H9 (cell line): ENCODE measurements at regions not wholly inside any gene's neighbourhood (a gene's known extent, or its start where the extent isn't known, plus 50 kb on each side); places are given as distances from the start of the nearest gene placed in this dataset.

ENCODE experiments used
- DNase-seq: peaks from one replicate; pipeline ENCODE4 v3.0.0-alpha.2; 2017
- H2AFZ ChIP-seq: one replicate; pipeline ENCODE4 v1.6.1; 2013; ENCODE audit warnings: mild to moderate bottlenecking, low read length, control low read depth, moderate library complexity
- H2AK5ac ChIP-seq: 2 replicates; pipeline ENCODE4 v1.6.1; 2013; ENCODE audit warnings: low read length, control low read depth, mixed read lengths; ENCODE audit not compliant: insufficient read length
- H2BK120ac ChIP-seq: one replicate; pipeline ENCODE4 v1.6.1; 2013; ENCODE audit warnings: low read depth, mild to moderate bottlenecking, low read length, control low read depth, inconsistent platforms; ENCODE audit not compliant: poor library complexity, severe bottlenecking
- H2BK12ac ChIP-seq: 2 replicates; pipeline ENCODE4 v1.6.1; 2013; ENCODE audit warnings: low read length, control low read depth, mixed read lengths, low read depth; ENCODE audit not compliant: insufficient read length
- H2BK15ac ChIP-seq: 2 replicates; pipeline ENCODE4 v1.6.1; 2013; ENCODE audit warnings: low read depth, low read length, control low read depth
- H2BK20ac ChIP-seq: one replicate; pipeline ENCODE4 v1.6.1; 2013; ENCODE audit warnings: low read depth, mild to moderate bottlenecking, low read length, control low read depth, inconsistent platforms; ENCODE audit not compliant: poor library complexity, severe bottlenecking
- H2BK5ac ChIP-seq: 2 replicates; pipeline ENCODE4 v1.6.1; 2013; ENCODE audit warnings: low read length, control low read depth, mixed read lengths; ENCODE audit not compliant: insufficient read length
- H3K14ac ChIP-seq: 2 replicates; pipeline ENCODE4 v1.6.1; 2013; ENCODE audit warnings: low read length, control low read depth; ENCODE audit not compliant: insufficient read depth
- H3K18ac ChIP-seq: 2 replicates; pipeline ENCODE4 v1.6.1; 2013; ENCODE audit warnings: low read depth, mild to moderate bottlenecking, mixed read lengths, low read length, control low read depth; ENCODE audit not compliant: insufficient read length
- H3K23ac ChIP-seq: 2 replicates; pipeline ENCODE4 v1.6.1; 2013; ENCODE audit warnings: low read length, control low read depth, mixed read lengths, low read depth; ENCODE audit not compliant: insufficient read length
- H3K23me2 ChIP-seq: 2 replicates; pipeline ENCODE4 v1.6.1; 2013; ENCODE audit warnings: low read depth, mild to moderate bottlenecking, mixed read lengths, low read length, control low read depth; ENCODE audit not compliant: insufficient read length, poor library complexity, severe bottlenecking
- H3K27ac ChIP-seq: 2 replicates; pipeline ENCODE4 v1.5.1; 2013; ENCODE audit warnings: low read length, control low read depth, mixed read lengths, low read depth; ENCODE audit not compliant: insufficient read length
- H3K27me3 ChIP-seq: 2 replicates; pipeline ENCODE4 v1.6.1; 2013; ENCODE audit warnings: low read length, control low read depth, inconsistent platforms; ENCODE audit not compliant: insufficient read depth
- H3K4ac ChIP-seq: 2 replicates; pipeline ENCODE4 v1.6.1; 2013; ENCODE audit warnings: low read depth, mild to moderate bottlenecking, control low read depth, inconsistent platforms, low read length, moderate library complexity
- H3K4me1 ChIP-seq: 2 replicates; pipeline ENCODE4 v1.6.1; 2013; ENCODE audit warnings: low read length, control low read depth, inconsistent platforms; ENCODE audit not compliant: insufficient read depth
- H3K4me2 ChIP-seq: 2 replicates; pipeline ENCODE4 v1.6.1; 2013; ENCODE audit warnings: low read length, control low read depth, mixed read lengths; ENCODE audit not compliant: insufficient read length, insufficient read depth
- H3K56ac ChIP-seq: 2 replicates; pipeline ENCODE4 v1.6.1; 2013; ENCODE audit warnings: low read depth, mild to moderate bottlenecking, mixed read lengths, low read length, control low read depth; ENCODE audit not compliant: insufficient read length
- H3K79me1 ChIP-seq: 2 replicates; pipeline ENCODE4 v1.6.1; 2013; ENCODE audit warnings: low read depth, mild to moderate bottlenecking, moderate library complexity, low read length, control low read depth, inconsistent platforms; ENCODE audit not compliant: insufficient read depth, poor library complexity, severe bottlenecking
- H3K79me2 ChIP-seq: 2 replicates; pipeline ENCODE4 v1.6.1; 2013; ENCODE audit warnings: low read length, control low read depth, inconsistent platforms; ENCODE audit not compliant: insufficient read depth
- H3K9ac ChIP-seq: 2 replicates; pipeline ENCODE4 v1.6.1; 2013; ENCODE audit warnings: low read length, control low read depth, mixed read lengths; ENCODE audit not compliant: insufficient read length; ENCODE audit errors: extremely low read depth
- H3K9me3 ChIP-seq: one replicate; pipeline ENCODE4 v1.6.1; 2013; ENCODE audit warnings: low read depth, low read length, inconsistent platforms; ENCODE audit not compliant: control insufficient read depth
- H3T11ph ChIP-seq: one replicate; pipeline ENCODE4 v1.6.1; 2013; ENCODE audit warnings: mild to moderate bottlenecking, low read length, control low read depth, inconsistent platforms
- H4K20me1 ChIP-seq: one replicate; pipeline ENCODE4 v1.6.1; 2013; ENCODE audit not compliant: control insufficient read depth, insufficient read length, insufficient read depth
- H4K5ac ChIP-seq: 2 replicates; pipeline ENCODE4 v1.6.1; 2013; ENCODE audit warnings: low read depth, mild to moderate bottlenecking, mixed read lengths, low read length, control low read depth; ENCODE audit not compliant: insufficient read length
- H4K8ac ChIP-seq: replicated peaks from 2 replicates; pipeline ENCODE4 v1.6.1; 2013; ENCODE audit warnings: low read length, control low read depth, mixed read lengths, low read depth; ENCODE audit not compliant: insufficient read length
- H4K91ac ChIP-seq: 2 replicates; pipeline ENCODE4 v1.6.1; 2013; ENCODE audit warnings: low read depth, mild to moderate bottlenecking, moderate library complexity, mixed read lengths, low read length, control low read depth; ENCODE audit not compliant: insufficient read length
- H3K27ac Mint-ChIP-seq, 3 experiments: 2 replicates in 2 of 3; 3 replicates in 1 of 3; pipeline ENCODE4 v1.8.0; 2020 to 2021; ENCODE audit warnings: mixed read lengths in 3 of 3, mild to moderate bottlenecking in 1 of 3, moderate library complexity in 1 of 3
- H3K27me3 Mint-ChIP-seq: 2 replicates; pipeline ENCODE4 v1.8.0; 2021; ENCODE audit warnings: low read depth, mild to moderate bottlenecking, moderate library complexity, mixed read lengths
- H3K36me3 Mint-ChIP-seq, 3 experiments: 2 replicates in 2 of 3; 3 replicates in 1 of 3; pipeline ENCODE4 v1.8.0; 2020 to 2021; ENCODE audit warnings: low read depth in 3 of 3, mixed read lengths in 3 of 3; ENCODE audit not compliant: insufficient read depth in 1 of 3
- H3K4me1 Mint-ChIP-seq, 2 experiments: 2 replicates each; pipeline ENCODE4 v1.8.0; 2020; ENCODE audit warnings: mixed read lengths in 2 of 2
- H3K4me3 Mint-ChIP-seq, 2 experiments: 2 replicates in 1 of 2; 3 replicates in 1 of 2; pipeline ENCODE4 v1.8.0; 2020 to 2021; ENCODE audit warnings: mild to moderate bottlenecking in 2 of 2, mixed read lengths in 2 of 2, moderate library complexity in 1 of 2
- H3K9me3 Mint-ChIP-seq, 2 experiments: 2 replicates in 1 of 2; 3 replicates in 1 of 2; pipeline ENCODE4 v1.8.0; 2020; ENCODE audit warnings: mild to moderate bottlenecking in 2 of 2, mixed read lengths in 2 of 2, moderate library complexity in 1 of 2
- CTCF ChIP-seq: fragments of 200-600 bp; sonication (generic); conservative IDR thresholded peaks from 3 replicates; pipeline ENCODE4 v1.8.0; 2021; ENCODE audit warnings: antibody characterized with exemption, mild to moderate bottlenecking
- WGBS: extraction: QIAGEN DNeasy Blood & Tissue Kit; methylation state at CpG from one replicate; pipeline ENCODE4 v1.1.7; 2013; ENCODE audit warnings: missing lambda C conversion rate, low lambda C conversion rate, mixed read lengths; ENCODE audit not compliant: insufficient read length; ENCODE audit errors: extremely low coverage; 5-methylcytosine and 5-hydroxymethylcytosine counted together

GRCh38 chr5:124867137-124867704 lies 120.8 kb upstream of the ZNF608 start:
- H3K4me3 Mint-ChIP-seq: no peak overlapping the region
- no peak overlapping the region for H2BK12ac ChIP-seq
- no peak overlapping the region for H4K91ac ChIP-seq
- no peak overlapping the region for H3K56ac ChIP-seq
- no peak overlapping the region for H4K8ac ChIP-seq
- no peaks in the 10 kb centered on the region; a peak in 1 of 5 replicates for H3K9me3 Mint-ChIP-seq
- H3K4me1 Mint-ChIP-seq: peaks cover 14 to 20% of the 10 kb centered on the region in 2 experiments
- H4K20me1 ChIP-seq: no peaks in the 10 kb centered on the region
- H3K27me3 ChIP-seq: no peaks in the 10 kb centered on the region
- H3K27me3 Mint-ChIP-seq: no peaks in the 10 kb centered on the region; the same call in 1 of the 2 replicates
- H3K18ac ChIP-seq: no peak overlapping the region
- no peaks in the 10 kb centered on the region; the same call in 1 of the 2 replicates for H3K4me1 ChIP-seq
- H3K23me2 ChIP-seq: no peaks in the 10 kb centered on the region
- no peak overlapping the region for H2BK15ac ChIP-seq
- no peak overlapping the region for H2AK5ac ChIP-seq
- no peaks in the 10 kb centered on the region for H3K79me1 ChIP-seq
- no peak overlapping the region for H3K23ac ChIP-seq
- no peak overlapping the region for H2BK20ac ChIP-seq
- H3K14ac ChIP-seq: no peak overlapping the region
- H3K79me2 ChIP-seq: no peaks in the 10 kb centered on the region
- H4K5ac ChIP-seq: no peak overlapping the region
- H3K27ac ChIP-seq: no peak overlapping the region
- no peaks in the 10 kb centered on the region for H3K9me3 ChIP-seq
- H3K4me2 ChIP-seq: no peak overlapping the region
- no peak overlapping the region for H2BK120ac ChIP-seq
- TF ChIP-seq CTCF: no peak
- H3K9ac ChIP-seq: no peak overlapping the region
- peaks cover 0 to 4% (median 0%) of the 10 kb centered on the region in 3 experiments; a peak in 1 of 7 replicates for H3K36me3 Mint-ChIP-seq
- no peak overlapping the region for H3K27ac Mint-ChIP-seq
- DNase-seq: no peak
- no peak overlapping the region for H2AFZ ChIP-seq
- H3K4ac ChIP-seq: no peak overlapping the region
- H2BK5ac ChIP-seq: no peak overlapping the region
- WGBS: no CpG with 5 or more reads among the region's 6 CpGs
- H3T11ph ChIP-seq: no peak overlapping the region
